ENCODE measurements at regions not wholly inside any gene's neighbourhood (a gene's known extent, or its start where the extent isn't known, plus 50 kb on each side); places are given as distances from the start of the nearest gene placed in this dataset.
"Not testable (repeated sequence)": the region's sequence is repeated elsewhere in the genome, so short reads cannot be mapped to it uniquely, and the experiment has no call there.

DNA sequence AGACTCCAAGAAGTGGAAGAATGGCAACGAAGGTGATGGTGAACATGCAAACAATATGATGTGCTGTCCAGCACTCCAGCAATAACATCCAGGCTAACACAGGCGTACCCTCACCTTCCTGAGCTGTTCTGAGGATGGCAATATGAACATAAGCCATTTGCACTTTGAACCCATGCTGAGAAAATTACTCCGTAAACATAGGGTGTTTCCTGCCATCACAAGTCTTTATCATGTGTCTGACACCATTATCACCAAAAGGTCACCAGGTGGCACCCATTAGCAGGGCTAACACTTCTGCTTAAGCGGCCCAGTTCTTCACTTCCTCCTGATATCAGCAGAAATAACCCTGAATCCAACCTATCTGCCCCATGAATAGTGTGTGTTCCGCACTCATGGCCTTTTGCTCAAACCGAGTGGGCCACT lies 482.8 kb downstream of the MED13L start:
- H3K27me3 Mint-ChIP-seq (ENCODE audit: low read depth, poor library complexity): peaks cover 11% of the 10 kb centered on the region

GRCh38 chr12:115791331-115791730 lies 486.2 kb downstream of the MED13L start:
- DNase-seq: no peak
- Mint-ChIP-seq H3K4me3 (no peak overlapping the region), H3K27ac (no peak overlapping the region), H3K4me1 (peaks cover 12% of the 10 kb centered on the region), H3K36me3 (ENCODE audit: low read depth) (no peaks in the 10 kb centered on the region), H3K27me3 (ENCODE audit: low read depth, poor library complexity) (peaks cover 17% of the 10 kb centered on the region), H3K9me3 (no peaks in the 10 kb centered on the region)
- TF ChIP-seq CTCF (IDR thresholded peaks at IDR 0.05): no peak

More for the DNA sequence above, 482.8 kb downstream of the MED13L start:
- Mint-ChIP-seq H3K36me3 (ENCODE audit: low read depth) (no peaks in the 10 kb centered on the region), H3K4me1 (peaks cover 17% of the 10 kb centered on the region), H3K27ac (no peak overlapping the region), H3K4me3 (no peak overlapping the region), H3K9me3 (peaks cover 4% of the 10 kb centered on the region)
- no peak for TF ChIP-seq CTCF (IDR thresholded peaks at IDR 0.05)
- no peak for DNase-seq

GRCh38 chr12:115790526-115790925 lies 487.0 kb downstream of the MED13L start:
- peaks cover 8% of the 10 kb centered on the region for H3K4me1 Mint-ChIP-seq
- no peaks in the 10 kb centered on the region for H3K36me3 Mint-ChIP-seq (ENCODE audit: low read depth)
- TF ChIP-seq CTCF (IDR thresholded peaks at IDR 0.05): no peak
- DNase-seq: no peak
- H3K4me3 Mint-ChIP-seq: no peak overlapping the region
- H3K9me3 Mint-ChIP-seq: peaks cover 4% of the 10 kb centered on the region
- no peak overlapping the region for H3K27ac Mint-ChIP-seq
- H3K27me3 Mint-ChIP-seq (ENCODE audit: low read depth, poor library complexity): peaks cover 16% of the 10 kb centered on the region

- not testable (repeated sequence) for H3K27ac Mint-ChIP-seq; H3K4me3 Mint-ChIP-seq; H3K4me1 Mint-ChIP-seq; H3K36me3 Mint-ChIP-seq (ENCODE audit: low read depth); DNase-seq
- peaks cover 15% of the 10 kb centered on the region for H3K27me3 Mint-ChIP-seq (ENCODE audit: low read depth, poor library complexity)
- H3K9me3 Mint-ChIP-seq: peaks cover 20% of the 10 kb centered on the region
These were observed 491.0 kb downstream of the MED13L start for GRCh38 chr12:115786490-115786889.

- Mint-ChIP-seq H3K4me1 (no peaks in the 10 kb centered on the region), H3K4me3 (no peak overlapping the region), H3K27ac (no peak overlapping the region), H3K27me3 (ENCODE audit: low read depth, poor library complexity) (peaks cover 15% of the 10 kb centered on the region), H3K36me3 (ENCODE audit: low read depth) (no peaks in the 10 kb centered on the region), H3K9me3 (peaks cover 24% of the 10 kb centered on the region)
- no peak for DNase-seq
- no peak for TF ChIP-seq CTCF (IDR thresholded peaks at IDR 0.05)
These were observed 491.9 kb downstream of the MED13L start for GRCh38 chr12:115785548-115785947.

- DNase-seq: no peak
- H3K9me3 Mint-ChIP-seq: peaks cover 17% of the 10 kb centered on the region
- no peak overlapping the region for H3K27ac Mint-ChIP-seq
- no peak overlapping the region for H3K4me3 Mint-ChIP-seq
- H3K4me1 Mint-ChIP-seq: peaks cover 6% of the 10 kb centered on the region
- TF ChIP-seq CTCF (IDR thresholded peaks at IDR 0.05): no peak
- H3K27me3 Mint-ChIP-seq (ENCODE audit: low read depth, poor library complexity): peaks cover 23% of the 10 kb centered on the region
- H3K36me3 Mint-ChIP-seq (ENCODE audit: low read depth): peaks cover 8% of the 10 kb centered on the region
These were observed 501.1 kb downstream of the MED13L start for GRCh38 chr12:115776399-115776798.

Measured in nephron progenitor cell (in vitro differentiated cells).